Vagina (tissue), 2 donors: ENCODE measurements at regions not wholly inside any gene's neighbourhood (a gene's known extent, or its start where the extent isn't known, plus 50 kb on each side); places are given as distances from the start of the nearest gene placed in this dataset.
"Not testable (repeated sequence)": the region's sequence is repeated elsewhere in the genome, so short reads cannot be mapped to it uniquely, and the experiment has no call there.

Experiments used
- DNase-seq, 2 donors: peaks; one replicate each; pipeline ENCODE4 v3.0.0-alpha.2; 2017; ENCODE audit errors: extremely low spot score in 2 of 2
- H3K27ac ChIP-seq: fragments of 200-600 bp; sonication (generic); one replicate; pipeline ENCODE4 v1.5.1; 2019
- H3K27me3 ChIP-seq: fragments of 200-600 bp; sonication (generic); one replicate; pipeline ENCODE4 v1.5.1; 2019
- H3K36me3 ChIP-seq, 2 donors: fragments of 200-600 bp; sonication (generic); one replicate each; pipeline ENCODE4 v1.5.1; 2017 to 2019
- H3K4me1 ChIP-seq: fragments of 200-600 bp; sonication (generic); one replicate; pipeline ENCODE4 v1.5.1; 2019
- H3K4me3 ChIP-seq, 2 donors: fragments of 200-600 bp; sonication (generic); 1 replicate in 1 of 2; 2 replicates in 1 of 2; pipeline ENCODE4 v1.5.1; 2016 to 2019
- H3K9me3 ChIP-seq: fragments of 200-600 bp; sonication (generic); one replicate; pipeline ENCODE4 v1.5.1; 2019
- CTCF ChIP-seq, 3 experiments: fragments of 450-650 bp in 2 of 3; fragments of 200-600 bp in 1 of 3; sonication (generic) in 1 of 3; IDR thresholded peaks; one replicate each; pipeline ENCODE4 v1.5.1; 2017 to 2019; ENCODE audit warnings: antibody characterized with exemption in 3 of 3, mild to moderate bottlenecking in 2 of 3, moderate library complexity in 2 of 3
- POLR2A ChIP-seq, 2 donors: fragments of 450-650 bp; IDR thresholded peaks; one replicate each; pipeline ENCODE4 v1.6.1; 2017; ENCODE audit warnings: antibody characterized with exemption in 2 of 2, mild to moderate bottlenecking in 2 of 2, moderate library complexity in 2 of 2
- POLR2AphosphoS5 ChIP-seq, 2 donors: sonication (generic); formaldehyde crosslinking; IDR thresholded peaks; one replicate each; pipeline ENCODE4 v1.9.0; 2017; ENCODE audit warnings: antibody characterized with exemption in 2 of 2, mild to moderate bottlenecking in 2 of 2, low read depth in 1 of 2; ENCODE audit not compliant: insufficient read depth in 1 of 2
- intact Hi-C: fragments of 100-400 bp; cut with DNase I; formaldehyde crosslinking; loops from one replicate; pipeline ENCODE4 v1.15.1; 2023

- TF ChIP-seq CTCF (IDR thresholded peaks at IDR 0.05) (no peak), POLR2AphosphoS5 (IDR thresholded peaks at IDR 0.05; ENCODE audit: insufficient read depth in 1 of 2, low read depth in 1 of 2) (no peak), POLR2A (IDR thresholded peaks at IDR 0.05) (no peak)
- Histone ChIP-seq H3K27me3 (no peaks in the 10 kb centered on the region), H3K9me3 (no peaks in the 10 kb centered on the region), H3K4me3 (no peak overlapping the region), H3K4me1 (no peaks in the 10 kb centered on the region), H3K36me3 (no peaks in the 10 kb centered on the region), H3K27ac (no peak overlapping the region)
- DNase-seq: no peak
- intact Hi-C loops: no loop called here
Observed at GRCh38 chr1:189253601-189254350, 1223.9 kb downstream of the BRINP3 start.

GRCh38 chr1:189261128-189261527, 1216.5 kb downstream of the BRINP3 start:
- H3K36me3 ChIP-seq, intact Hi-C loops, H3K4me1 ChIP-seq, H3K27ac ChIP-seq, H3K4me3 ChIP-seq, H3K27me3 ChIP-seq, H3K9me3 ChIP-seq, DNase-seq: not testable (repeated sequence)

GRCh38 chr1:189269011-189269410, 1208.7 kb downstream of the BRINP3 start:
- DNase-seq: no peak
- peaks cover 16% of the 10 kb centered on the region for H3K9me3 ChIP-seq
- intact Hi-C loops: no loop called here
- TF ChIP-seq POLR2A (IDR thresholded peaks at IDR 0.05): no peak
- H3K27ac ChIP-seq: no peak overlapping the region
- H3K36me3 ChIP-seq: no peaks in the 10 kb centered on the region
- H3K27me3 ChIP-seq: no peaks in the 10 kb centered on the region
- H3K4me1 ChIP-seq: no peaks in the 10 kb centered on the region
- no peak overlapping the region for H3K4me3 ChIP-seq

- Histone ChIP-seq H3K4me1 (no peaks in the 10 kb centered on the region), H3K36me3 (no peaks in the 10 kb centered on the region), H3K27ac (no peak overlapping the region), H3K27me3 (no peaks in the 10 kb centered on the region), H3K4me3 (no peak overlapping the region), H3K9me3 (no peaks in the 10 kb centered on the region)
- intact Hi-C loops: no loop called here
- DNase-seq: no peak
- TF ChIP-seq CTCF (IDR thresholded peaks at IDR 0.05): no peak
- no peak for TF ChIP-seq POLR2AphosphoS5 (IDR thresholded peaks at IDR 0.05; ENCODE audit: insufficient read depth in 1 of 2, low read depth in 1 of 2)
- no peak for TF ChIP-seq POLR2A (IDR thresholded peaks at IDR 0.05)
Observed at GRCh38 chr1:189274267-189274666, 1203.4 kb downstream of the BRINP3 start.

GRCh38 chr1:189275796-189276195, 1201.9 kb downstream of the BRINP3 start:
- Histone ChIP-seq H3K36me3 (no peaks in the 10 kb centered on the region), H3K4me3 (no peak overlapping the region), H3K27me3 (no peaks in the 10 kb centered on the region), H3K9me3 (no peaks in the 10 kb centered on the region), H3K4me1 (no peaks in the 10 kb centered on the region), H3K27ac (no peak overlapping the region)
- intact Hi-C loops: no loop called here
- no peak for DNase-seq
- no peak for TF ChIP-seq CTCF (IDR thresholded peaks at IDR 0.05)
- no peak for TF ChIP-seq POLR2A (IDR thresholded peaks at IDR 0.05)
- no peak for TF ChIP-seq POLR2AphosphoS5 (IDR thresholded peaks at IDR 0.05; ENCODE audit: insufficient read depth in 1 of 2, low read depth in 1 of 2)

GRCh38 chr1:189289346-189289745, 1188.3 kb downstream of the BRINP3 start:
- TF ChIP-seq CTCF (IDR thresholded peaks at IDR 0.05) (no peak), POLR2A (IDR thresholded peaks at IDR 0.05) (no peak), POLR2AphosphoS5 (IDR thresholded peaks at IDR 0.05; ENCODE audit: insufficient read depth in 1 of 2, low read depth in 1 of 2) (no peak)
- no peak overlapping the region for H3K27ac ChIP-seq
- no peak for DNase-seq
- H3K4me1 ChIP-seq: no peaks in the 10 kb centered on the region
- no peaks in the 10 kb centered on the region for H3K36me3 ChIP-seq
- intact Hi-C loops: no loop called here
- H3K27me3 ChIP-seq: no peaks in the 10 kb centered on the region
- H3K9me3 ChIP-seq: no peaks in the 10 kb centered on the region
- H3K4me3 ChIP-seq: no peak overlapping the region
